ENCODE measurements at regions not wholly inside any gene's neighbourhood (a gene's known extent, or its start where the extent isn't known, plus 50 kb on each side); places are given as distances from the start of the nearest gene placed in this dataset.

GRCh38 chr9:105087910-105088898 lies 156.2 kb upstream of the SLC44A1 start:
- H3K4me3 ChIP-seq (ENCODE audit: low read depth, low read length): no peak overlapping the region
- TF ChIP-seq, protein P1, sequence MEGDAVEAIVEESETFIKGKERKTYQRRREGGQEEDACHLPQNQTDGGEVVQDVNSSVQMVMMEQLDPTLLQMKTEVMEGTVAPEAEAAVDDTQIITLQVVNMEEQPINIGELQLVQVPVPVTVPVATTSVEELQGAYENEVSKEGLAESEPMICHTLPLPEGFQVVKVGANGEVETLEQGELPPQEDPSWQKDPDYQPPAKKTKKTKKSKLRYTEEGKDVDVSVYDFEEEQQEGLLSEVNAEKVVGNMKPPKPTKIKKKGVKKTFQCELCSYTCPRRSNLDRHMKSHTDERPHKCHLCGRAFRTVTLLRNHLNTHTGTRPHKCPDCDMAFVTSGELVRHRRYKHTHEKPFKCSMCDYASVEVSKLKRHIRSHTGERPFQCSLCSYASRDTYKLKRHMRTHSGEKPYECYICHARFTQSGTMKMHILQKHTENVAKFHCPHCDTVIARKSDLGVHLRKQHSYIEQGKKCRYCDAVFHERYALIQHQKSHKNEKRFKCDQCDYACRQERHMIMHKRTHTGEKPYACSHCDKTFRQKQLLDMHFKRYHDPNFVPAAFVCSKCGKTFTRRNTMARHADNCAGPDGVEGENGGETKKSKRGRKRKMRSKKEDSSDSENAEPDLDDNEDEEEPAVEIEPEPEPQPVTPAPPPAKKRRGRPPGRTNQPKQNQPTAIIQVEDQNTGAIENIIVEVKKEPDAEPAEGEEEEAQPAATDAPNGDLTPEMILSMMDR (IDR thresholded peaks at IDR 0.05; ENCODE audit: insufficient read depth, low read length): no peak
- DNase-seq (ENCODE audit: low read depth): no peak

- TF ChIP-seq, protein P1 (IDR thresholded peaks at IDR 0.05; ENCODE audit: insufficient read depth, low read length): no peak
- no peak overlapping the region for H3K4me3 ChIP-seq (ENCODE audit: low read depth, low read length)
- DNase-seq (ENCODE audit: low read depth): no peak
Observed at GRCh38 chr9:105089874-105090273, 154.6 kb upstream of the SLC44A1 start.

DNA sequence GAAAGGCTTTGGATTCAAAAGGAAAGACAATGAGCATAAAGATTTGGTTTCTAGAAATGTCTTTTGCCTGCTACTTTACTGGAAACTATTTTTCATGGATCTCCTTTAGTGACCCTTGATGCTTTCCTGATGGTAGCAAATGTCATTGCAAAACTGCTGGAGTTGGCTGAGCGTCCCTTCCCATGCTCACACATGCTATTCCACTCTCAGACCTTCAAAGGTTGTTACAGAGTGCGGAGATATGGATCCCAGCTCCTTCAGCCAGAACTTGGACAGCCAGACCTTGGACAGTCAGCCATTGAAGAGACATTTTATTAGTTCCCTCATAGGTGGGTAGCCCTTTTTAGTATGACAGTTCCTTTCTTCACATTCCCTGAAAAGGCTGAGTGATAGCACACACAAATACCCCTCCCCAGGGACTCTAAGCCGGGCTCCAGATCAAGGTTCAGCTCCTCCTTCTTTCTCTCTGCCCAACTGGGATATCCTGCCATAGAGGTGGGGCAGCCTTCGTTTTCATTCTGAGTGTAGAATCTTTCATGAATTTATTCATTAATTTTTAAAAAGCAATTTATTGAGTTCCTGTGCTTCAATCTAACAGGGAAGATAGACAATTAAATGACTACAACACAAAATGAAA lies 153.3 kb upstream of the SLC44A1 start:
- no peak for DNase-seq (ENCODE audit: low read depth)
- no peak overlapping the region for H3K4me3 ChIP-seq (ENCODE audit: low read depth, low read length)
- TF ChIP-seq, protein P1 (IDR thresholded peaks at IDR 0.05; ENCODE audit: insufficient read depth, low read length): no peak

DNA sequence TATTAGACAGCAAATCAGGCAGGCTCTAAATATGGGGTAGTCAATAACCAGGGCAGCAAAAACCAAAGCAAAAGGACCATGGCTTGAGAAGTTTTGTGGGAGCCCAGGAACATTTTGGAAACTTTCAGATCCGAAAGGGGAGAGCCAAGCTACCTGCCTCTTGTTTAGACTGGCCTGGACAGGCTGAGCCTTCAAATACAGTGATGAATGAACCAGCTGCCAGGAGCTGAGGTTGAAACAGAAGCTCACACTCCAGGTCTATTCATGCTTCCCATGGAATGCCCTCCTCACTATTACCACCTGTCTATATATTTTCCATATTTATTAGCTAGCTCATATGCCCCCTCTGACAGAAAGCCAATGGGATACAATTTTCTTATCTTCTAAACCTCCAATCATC lies 150.8 kb upstream of the SLC44A1 start:
- no peak for DNase-seq (ENCODE audit: low read depth)
- TF ChIP-seq, protein P1 (IDR thresholded peaks at IDR 0.05; ENCODE audit: insufficient read depth, low read length): no peak
- H3K4me3 ChIP-seq (ENCODE audit: low read depth, low read length): no peak overlapping the region

DNA sequence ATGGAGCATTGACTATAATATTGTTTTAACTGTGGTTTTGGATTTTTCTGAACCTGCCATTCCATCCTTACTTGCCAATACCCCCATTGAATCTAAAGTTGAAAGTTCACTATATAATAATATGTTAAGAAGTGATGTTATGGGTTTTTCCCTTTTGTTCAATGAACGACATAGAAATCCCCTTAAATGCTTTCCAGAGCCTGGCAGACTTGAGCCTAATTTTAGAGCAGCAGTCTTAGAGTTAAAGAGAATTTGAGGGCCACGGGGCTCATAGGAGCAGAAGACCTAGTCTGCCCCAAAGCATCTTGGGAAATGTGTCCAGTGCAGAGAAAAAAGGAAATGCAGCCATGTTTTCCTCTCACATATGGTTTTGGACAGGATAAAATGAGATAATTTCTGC lies 146.1 kb upstream of the SLC44A1 start:
- TF ChIP-seq, protein P1 (IDR thresholded peaks at IDR 0.05; ENCODE audit: insufficient read depth, low read length): no peak
- DNase-seq (ENCODE audit: low read depth): no peak
- no peak overlapping the region for H3K4me3 ChIP-seq (ENCODE audit: low read depth, low read length)

DNA sequence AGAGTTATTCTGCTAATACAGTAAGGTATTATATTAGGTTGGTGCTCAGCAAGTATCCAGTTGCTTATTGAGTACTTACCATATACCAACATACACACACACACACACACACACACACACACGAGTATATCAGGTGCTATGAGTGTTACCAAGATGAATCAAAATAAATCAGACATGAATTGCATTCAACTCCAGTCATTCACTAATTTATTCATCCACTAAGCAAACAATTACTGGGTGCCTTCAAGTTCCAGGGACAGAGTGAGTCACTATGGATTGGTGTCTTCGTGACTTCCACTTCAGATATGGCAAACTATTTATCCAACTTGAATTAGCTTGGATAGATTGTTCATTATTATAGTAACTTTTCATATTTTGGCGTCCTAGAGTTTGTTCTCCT lies 140.7 kb upstream of the SLC44A1 start:
- H3K4me3 ChIP-seq (ENCODE audit: low read depth, low read length): no peak overlapping the region
- DNase-seq (ENCODE audit: low read depth): no peak
- TF ChIP-seq, protein P1 (IDR thresholded peaks at IDR 0.05; ENCODE audit: insufficient read depth, low read length): no peak
